Left kidney (tissue), 1 donor: ENCODE measurements at regions not wholly inside any gene's neighbourhood (a gene's known extent, or its start where the extent isn't known, plus 50 kb on each side); places are given as distances from the start of the nearest gene placed in this dataset.

Experiments
- DNase-seq: peaks from one replicate; pipeline ENCODE4 v3.0.0-alpha.2; 2013

- no peak for DNase-seq
Measured at GRCh38 chr13:34002924-34003323, 185.0 kb downstream of the RFC3 start.

DNA sequence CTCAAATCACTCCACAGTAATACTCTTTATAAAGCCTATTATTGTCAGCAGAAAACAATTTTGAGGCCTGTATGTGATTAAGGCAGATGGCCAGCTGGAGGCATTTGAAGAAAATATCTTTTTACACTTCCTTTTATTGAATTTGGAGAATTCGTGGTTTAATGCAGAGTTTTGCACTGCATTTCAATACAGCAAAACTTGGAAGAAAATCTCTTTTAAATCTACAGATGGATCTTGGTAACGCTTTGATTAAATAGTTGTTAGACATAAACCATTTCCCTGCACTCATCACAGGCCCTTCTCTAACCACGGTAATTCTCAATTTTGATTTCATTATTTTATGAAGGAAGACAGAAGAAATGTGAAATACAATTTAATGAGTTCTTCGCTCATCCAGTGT, 185.7 kb downstream of the RFC3 start:
- no peak for DNase-seq

GRCh38 chr13:34004676-34005075, 186.7 kb downstream of the RFC3 start:
- no peak for DNase-seq

- DNase-seq, result no peak
Measured at GRCh38 chr13:34006011-34006410, 188.1 kb downstream of the RFC3 start.

DNA sequence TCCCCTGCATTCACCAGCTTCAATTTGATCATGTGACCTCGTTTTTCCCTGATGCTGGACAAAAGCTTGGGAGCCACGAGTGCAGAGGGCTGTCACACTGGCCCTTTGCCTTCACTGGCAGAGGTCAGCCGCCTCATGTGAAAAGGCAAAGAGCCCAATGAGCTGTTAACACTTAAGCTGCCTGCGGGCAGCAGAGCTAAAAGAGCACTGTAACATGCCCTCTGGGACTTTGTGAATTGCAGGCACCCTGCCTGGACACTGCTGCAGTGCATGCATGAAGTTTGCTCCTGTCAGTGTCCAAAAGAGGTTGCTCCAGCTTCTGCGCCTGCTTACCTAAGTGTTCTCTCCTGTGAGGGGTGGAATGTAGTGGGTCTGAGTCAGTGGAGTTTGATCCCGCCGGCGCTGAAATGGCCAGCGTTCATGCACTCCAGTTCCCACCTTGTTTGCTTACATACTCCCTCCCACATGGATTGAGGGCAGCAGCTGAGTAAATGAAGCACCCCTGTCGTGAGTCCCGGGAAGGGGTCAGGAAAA, 193.7 kb downstream of the RFC3 start:
- DNase-seq, result no peak

GRCh38 chr13:34012382-34012781, 194.4 kb downstream of the RFC3 start:
- no peak for DNase-seq

DNA sequence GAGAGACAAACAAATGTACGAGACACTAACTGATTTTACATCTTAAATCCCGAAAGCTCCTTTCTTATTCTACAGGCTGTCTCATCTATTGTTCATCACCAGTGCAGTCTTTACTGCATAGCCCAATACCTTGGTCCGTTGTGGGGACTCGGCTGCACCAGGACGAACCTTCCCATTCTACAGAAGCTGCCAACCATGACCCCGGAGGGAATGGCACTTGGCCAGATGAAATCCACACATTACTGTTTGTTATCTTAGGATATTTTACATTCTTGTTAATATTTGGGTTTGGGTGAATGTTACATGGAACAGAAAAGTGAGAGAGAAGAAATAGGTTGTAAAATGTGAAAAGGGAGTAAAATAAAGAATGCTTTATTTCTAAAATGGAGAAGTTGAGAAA, 195.1 kb downstream of the RFC3 start:
- no peak for DNase-seq

DNA sequence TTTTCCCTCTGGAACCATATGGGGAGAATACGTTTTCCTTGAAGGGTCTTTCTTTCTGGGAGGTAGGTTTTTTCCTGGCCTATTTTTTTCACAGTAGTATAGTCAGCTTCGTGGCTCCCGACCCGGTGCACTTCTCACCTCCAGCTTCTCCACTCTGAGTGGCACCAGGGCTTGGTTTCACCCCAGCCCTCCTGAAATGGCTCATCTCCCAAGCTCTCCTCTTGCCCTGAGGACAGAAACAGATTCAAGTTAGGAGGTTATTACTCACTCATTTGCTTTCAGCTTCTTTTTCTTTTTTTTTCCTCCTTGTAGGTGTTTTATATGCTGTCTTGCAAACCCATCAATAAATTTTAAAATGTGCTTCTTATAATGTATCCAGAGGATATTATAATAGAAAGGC, 199.3 kb downstream of the RFC3 start:
- no peak for DNase-seq

- DNase-seq, result peak; percentile 25
Measured at GRCh38 chr13:34019870-34020269, 201.9 kb downstream of the RFC3 start.

DNA sequence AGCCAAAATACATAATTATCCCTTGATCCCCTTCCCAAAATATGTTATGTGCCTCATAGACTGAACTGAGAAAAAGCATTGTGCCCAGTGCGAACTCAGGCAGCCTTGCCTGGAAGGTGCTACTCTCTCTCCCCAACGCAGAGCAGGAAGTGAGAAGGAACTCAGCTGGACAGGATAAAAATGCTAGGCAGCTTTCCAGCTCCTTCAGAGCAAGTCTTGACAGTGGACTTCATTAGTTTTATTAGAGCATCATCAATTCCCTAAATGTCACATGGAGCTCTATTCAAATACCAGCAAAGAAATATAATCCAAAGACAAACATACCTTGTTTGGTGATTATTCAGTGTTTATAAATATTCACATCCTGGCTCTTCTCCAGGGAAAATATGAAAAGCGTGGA, 202.4 kb downstream of the RFC3 start:
- DNase-seq, result no peak

DNA sequence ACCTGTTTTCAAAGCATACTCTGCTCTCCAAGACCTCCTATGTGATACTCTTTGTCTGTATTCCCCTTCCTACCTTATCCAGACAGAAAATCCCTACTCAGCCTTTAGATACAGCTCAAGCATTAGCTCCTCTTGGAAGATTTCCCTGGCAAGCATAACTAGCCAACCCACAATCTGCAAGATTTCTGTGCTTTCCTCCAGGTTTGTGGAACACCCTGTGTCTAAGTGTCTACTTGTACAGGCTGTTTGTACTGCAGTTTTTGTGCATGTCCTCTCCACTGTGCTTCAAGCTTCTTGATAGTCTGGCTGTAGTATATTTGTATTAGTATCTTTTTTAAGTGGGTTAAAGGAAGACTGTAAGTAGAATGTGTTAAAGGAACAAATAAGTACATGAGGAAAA, 203.7 kb downstream of the RFC3 start:
- DNase-seq, result no peak

GRCh38 chr13:34025746-34026145, 207.8 kb downstream of the RFC3 start:
- no peak for DNase-seq

DNA sequence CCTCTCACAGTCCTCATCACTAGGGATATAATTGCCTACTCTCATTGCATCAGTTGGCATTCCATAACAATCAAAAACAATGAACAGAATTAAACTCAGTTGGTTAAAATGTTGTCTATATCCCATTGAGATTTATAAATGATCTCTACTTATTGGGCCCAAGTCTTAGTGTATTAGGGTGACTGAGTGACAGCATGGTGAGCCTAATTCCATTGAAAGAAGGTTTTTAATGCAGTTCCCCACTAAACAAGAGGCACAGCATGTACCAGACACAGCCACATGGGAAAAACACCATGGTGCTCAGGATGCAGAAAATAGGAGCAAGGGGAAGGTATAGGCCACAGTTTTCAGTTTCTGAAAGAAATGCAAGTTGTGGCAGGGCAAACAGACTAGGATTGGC, 208.4 kb downstream of the RFC3 start:
- no peak for DNase-seq

GRCh38 chr13:34028496-34029442, 210.8 kb downstream of the RFC3 start:
- DNase-seq, result no peak

DNA sequence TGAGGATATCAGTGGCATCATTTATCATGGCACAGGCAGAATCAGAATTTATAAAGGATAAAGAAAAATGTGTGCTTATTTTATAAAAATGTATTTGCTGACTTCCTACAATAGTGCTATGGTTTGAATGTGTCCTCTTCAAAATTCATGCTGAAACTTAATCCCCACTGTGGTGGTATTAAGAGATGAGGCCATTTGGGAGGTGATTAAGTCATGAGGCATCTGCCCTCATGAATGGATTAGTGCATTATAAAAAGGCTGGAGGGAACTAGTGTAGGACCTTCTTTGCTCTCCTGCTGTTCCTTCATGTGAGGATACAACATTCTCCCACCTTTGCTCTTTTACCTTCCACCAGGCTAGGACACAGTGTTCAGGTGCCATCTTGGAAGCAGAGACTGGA, 212.8 kb downstream of the RFC3 start:
- no peak for DNase-seq

DNA sequence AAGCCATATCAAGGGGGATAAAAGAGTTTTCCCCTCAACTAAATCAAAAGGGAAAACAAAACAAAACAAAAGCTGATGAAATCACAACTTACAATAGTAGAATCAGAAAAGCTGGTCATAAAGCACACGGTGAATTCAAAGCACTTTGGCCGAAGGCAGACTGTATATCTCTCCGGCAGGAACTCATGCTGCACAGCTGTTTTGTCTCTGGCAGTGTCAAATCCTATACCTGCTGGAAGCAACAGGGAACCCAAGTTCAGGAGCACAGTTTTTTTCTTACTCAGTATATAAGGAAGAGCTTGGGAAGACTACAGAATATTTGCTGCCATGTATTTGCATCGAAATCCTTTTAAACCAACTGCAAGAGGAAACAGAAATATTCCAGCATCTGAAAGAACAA, 213.7 kb downstream of the RFC3 start:
- DNase-seq, result no peak

- DNase-seq, result no peak
Measured at GRCh38 chr13:34034411-34034810, 216.5 kb downstream of the RFC3 start.

- DNase-seq, result no peak
Measured at GRCh38 chr13:34035178-34035577, 217.2 kb downstream of the RFC3 start.

DNA sequence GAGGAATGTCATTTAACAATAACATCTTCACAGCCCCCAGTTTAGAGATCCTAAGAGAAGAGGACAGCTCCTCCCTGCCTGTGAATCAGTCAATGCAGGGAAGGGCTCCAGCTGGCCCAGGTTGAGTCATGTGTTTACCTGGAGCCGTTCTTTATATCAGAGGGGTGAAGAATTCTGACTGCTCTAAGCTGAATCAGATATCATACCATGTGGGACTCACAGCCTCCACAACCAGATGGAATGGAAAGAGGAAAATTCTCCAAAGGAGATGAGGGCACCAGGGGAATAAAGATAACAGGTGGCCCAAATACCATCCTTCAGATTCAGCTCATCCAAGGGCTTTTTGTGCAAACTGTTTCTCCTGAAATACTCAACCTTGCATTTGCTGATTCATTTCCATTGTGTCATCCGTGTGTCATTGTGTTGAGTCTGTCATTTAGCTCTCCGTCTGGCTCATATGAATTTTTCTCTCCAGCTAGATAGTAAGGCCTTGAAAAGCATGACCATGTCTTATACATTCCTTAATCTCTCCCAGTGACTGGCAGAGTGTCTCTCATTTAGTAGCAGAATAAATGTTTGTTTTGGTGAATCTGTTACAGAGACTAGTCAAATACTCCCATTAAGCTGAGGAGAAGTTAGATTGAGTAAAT, 217.9 kb downstream of the RFC3 start:
- no peak for DNase-seq

DNA sequence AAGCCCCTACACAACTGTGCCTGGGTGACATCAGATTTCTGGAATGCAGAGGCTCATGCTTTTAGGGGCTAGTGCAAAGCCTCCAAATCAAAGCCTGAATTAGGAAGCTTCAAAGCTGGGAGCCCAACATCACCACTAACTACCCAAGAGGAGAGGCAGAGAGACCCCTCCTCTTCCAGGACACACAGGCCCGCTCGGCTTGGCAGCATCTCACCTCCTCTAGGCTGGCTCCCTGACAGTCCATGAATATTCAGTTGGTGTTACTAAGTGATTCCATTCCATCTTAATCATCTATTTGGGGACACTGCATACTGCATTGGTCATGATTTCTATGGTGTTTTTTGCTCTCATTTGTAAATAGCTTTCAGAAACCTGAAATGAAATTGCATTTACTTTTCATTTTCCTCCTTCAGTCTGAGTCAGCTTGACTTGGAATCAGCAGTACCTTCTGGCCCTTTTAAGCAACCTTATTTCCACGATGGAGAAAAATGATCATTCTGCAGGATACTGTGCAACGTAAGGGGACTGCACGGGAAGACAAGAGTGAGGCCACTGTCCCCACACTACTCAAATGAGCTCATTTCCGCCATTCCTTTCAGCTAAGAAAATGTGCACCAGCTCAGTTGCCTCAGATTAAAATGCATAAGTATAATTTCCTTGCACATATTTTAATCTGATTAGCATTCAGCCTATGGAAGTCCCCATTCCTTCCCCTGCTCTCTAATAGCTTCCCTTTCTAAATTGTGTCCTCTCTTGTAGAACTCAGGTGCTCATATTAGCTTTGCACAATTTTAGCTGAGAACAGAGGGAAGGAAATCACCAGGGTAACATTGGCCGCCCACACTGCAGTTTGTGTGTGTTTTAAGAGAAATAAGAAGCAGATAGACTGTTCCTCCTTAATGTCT, 219.9 kb downstream of the RFC3 start:
- DNase-seq, result no peak

DNA sequence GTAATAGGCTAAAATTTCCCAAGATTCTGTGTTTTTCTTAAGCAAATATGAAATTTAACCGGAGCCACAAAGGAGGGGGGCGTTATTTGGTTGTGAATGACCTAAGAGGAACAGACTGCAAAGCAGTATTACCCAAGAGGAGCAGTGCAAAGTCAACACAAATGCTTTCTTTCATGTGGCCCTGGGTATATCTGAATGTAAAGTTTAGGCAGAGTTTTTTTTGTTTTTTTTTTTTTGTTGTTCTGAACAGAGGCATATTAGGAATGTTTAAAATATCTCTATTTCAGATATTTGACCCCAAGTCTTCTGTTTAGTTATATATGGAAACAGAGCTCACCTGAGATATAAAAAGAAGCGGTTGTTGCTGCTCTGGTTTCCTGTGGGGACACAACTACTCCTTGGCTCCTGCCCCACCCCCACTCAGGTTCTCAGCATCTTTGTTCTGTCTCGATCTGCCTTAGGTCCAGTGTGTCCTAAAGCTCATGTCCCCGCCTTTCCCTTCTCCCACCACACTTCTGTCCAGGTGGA, 220.7 kb downstream of the RFC3 start:
- DNase-seq, result no peak

- DNase-seq, result no peak
Measured at GRCh38 chr13:34039678-34040077, 221.7 kb downstream of the RFC3 start.
